ENCODE measurements at regions not wholly inside any gene's neighbourhood (a gene's known extent, or its start where the extent isn't known, plus 50 kb on each side); places are given as distances from the start of the nearest gene placed in this dataset.

DNA sequence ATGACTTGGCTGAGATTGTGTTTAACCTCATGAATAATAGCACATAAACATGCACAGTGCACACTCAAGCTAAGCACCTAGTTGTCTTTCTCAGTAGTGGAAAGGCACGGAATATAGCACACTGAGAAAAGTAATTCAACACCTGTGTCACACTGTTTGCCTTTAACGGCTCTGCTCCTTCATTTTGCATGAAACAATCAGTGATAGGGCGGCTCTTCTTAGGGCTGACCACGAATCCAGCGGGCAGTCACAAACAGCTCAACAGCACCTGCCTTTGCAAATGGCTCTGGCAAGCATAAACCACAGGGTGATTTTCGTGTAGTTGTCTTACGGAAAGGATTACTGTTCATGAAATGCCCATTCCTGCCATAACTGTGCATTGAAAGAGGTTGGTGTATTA, 954.0 kb upstream of the TENM3 start:
- H3K4ac ChIP-seq (ENCODE audit: low read depth, low read length): no peak overlapping the region
- BruUV-seq (replicated peaks): no TSS peak
- TF ChIP-seq CEBPB (IDR thresholded peaks at IDR 0.05; ENCODE audit: low read depth, low read length) (no peak), RFX5 (IDR thresholded peaks at IDR 0.05; ENCODE audit: low read depth, low read length) (no peak), SMC3 (IDR thresholded peaks at IDR 0.05; ENCODE audit: low read depth, low read length) (no peak), RAD21 (IDR thresholded peaks at IDR 0.05; ENCODE audit: low read length) (no peak), FOS (IDR thresholded peaks at IDR 0.05; ENCODE audit: low read depth, low read length) (no peak), BHLHE40 (IDR thresholded peaks at IDR 0.05; ENCODE audit: low read depth, low read length) (no peak), POLR2A (IDR thresholded peaks at IDR 0.05; ENCODE audit: low read depth, low read length) (no peak), RCOR1 (IDR thresholded peaks at IDR 0.05; ENCODE audit: insufficient replicate concordance, low read length) (no peak), NFE2L2 (IDR thresholded peaks at IDR 0.05; ENCODE audit: low read depth, low read length) (no peak)
- TF ChIP-seq, protein P1, sequence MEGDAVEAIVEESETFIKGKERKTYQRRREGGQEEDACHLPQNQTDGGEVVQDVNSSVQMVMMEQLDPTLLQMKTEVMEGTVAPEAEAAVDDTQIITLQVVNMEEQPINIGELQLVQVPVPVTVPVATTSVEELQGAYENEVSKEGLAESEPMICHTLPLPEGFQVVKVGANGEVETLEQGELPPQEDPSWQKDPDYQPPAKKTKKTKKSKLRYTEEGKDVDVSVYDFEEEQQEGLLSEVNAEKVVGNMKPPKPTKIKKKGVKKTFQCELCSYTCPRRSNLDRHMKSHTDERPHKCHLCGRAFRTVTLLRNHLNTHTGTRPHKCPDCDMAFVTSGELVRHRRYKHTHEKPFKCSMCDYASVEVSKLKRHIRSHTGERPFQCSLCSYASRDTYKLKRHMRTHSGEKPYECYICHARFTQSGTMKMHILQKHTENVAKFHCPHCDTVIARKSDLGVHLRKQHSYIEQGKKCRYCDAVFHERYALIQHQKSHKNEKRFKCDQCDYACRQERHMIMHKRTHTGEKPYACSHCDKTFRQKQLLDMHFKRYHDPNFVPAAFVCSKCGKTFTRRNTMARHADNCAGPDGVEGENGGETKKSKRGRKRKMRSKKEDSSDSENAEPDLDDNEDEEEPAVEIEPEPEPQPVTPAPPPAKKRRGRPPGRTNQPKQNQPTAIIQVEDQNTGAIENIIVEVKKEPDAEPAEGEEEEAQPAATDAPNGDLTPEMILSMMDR (conservative IDR thresholded peaks at IDR 0.05; ENCODE audit: low read depth, low read length): no peak
- TF ChIP-seq, protein P2, sequence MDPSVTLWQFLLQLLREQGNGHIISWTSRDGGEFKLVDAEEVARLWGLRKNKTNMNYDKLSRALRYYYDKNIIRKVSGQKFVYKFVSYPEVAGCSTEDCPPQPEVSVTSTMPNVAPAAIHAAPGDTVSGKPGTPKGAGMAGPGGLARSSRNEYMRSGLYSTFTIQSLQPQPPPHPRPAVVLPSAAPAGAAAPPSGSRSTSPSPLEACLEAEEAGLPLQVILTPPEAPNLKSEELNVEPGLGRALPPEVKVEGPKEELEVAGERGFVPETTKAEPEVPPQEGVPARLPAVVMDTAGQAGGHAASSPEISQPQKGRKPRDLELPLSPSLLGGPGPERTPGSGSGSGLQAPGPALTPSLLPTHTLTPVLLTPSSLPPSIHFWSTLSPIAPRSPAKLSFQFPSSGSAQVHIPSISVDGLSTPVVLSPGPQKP (IDR thresholded peaks at IDR 0.05; ENCODE audit: borderline replicate concordance, low read depth, low read length): no peak
- TF ChIP-seq, protein P3, sequence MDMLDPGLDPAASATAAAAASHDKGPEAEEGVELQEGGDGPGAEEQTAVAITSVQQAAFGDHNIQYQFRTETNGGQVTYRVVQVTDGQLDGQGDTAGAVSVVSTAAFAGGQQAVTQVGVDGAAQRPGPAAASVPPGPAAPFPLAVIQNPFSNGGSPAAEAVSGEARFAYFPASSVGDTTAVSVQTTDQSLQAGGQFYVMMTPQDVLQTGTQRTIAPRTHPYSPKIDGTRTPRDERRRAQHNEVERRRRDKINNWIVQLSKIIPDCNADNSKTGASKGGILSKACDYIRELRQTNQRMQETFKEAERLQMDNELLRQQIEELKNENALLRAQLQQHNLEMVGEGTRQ (IDR thresholded peaks at IDR 0.05; ENCODE audit: low read depth, low read length): no peak
- H2BK120ac ChIP-seq (ENCODE audit: low read depth, low read length): no peak overlapping the region
- H4K20me1 ChIP-seq (ENCODE audit: insufficient read depth, low read length): no peaks in the 10 kb centered on the region
- H3K36me3 ChIP-seq (ENCODE audit: control insufficient read depth, insufficient read depth, low read length): no peaks in the 10 kb centered on the region
- H2BK20ac ChIP-seq (ENCODE audit: low read depth, low read length): no peak overlapping the region
- DNase-seq (no peak), ATAC-seq (ENCODE audit: low read depth) (no peak)
- no peak overlapping the region for H3K14ac ChIP-seq (replicated peaks; ENCODE audit: low read depth, low read length)
- intact Hi-C loops (cut with micrococcal nuclease) (no loop called here), in situ Hi-C loops (cut with MboI; ENCODE audit: low sequenced_read_pairs) (no loop called here), dilution Hi-C loops (cut with HindIII; ENCODE audit: low sequenced_read_pairs, unreplicated experiment) (no loop called here)
- no peak overlapping the region for H4K5ac ChIP-seq (ENCODE audit: low read depth, low read length)
- H4K8ac ChIP-seq (ENCODE audit: low read depth in 2 of 2, low read length in 2 of 2): no peak overlapping the region
- no peak overlapping the region for H3K56ac ChIP-seq (ENCODE audit: extremely low read depth, insufficient read depth, low read length)
- H3K18ac ChIP-seq (ENCODE audit: low read depth, low read length): no peak overlapping the region
- no peak overlapping the region for H2AFZ ChIP-seq (replicated peaks; ENCODE audit: low read length, poor library complexity)
- no peaks in the 10 kb centered on the region for H3K9me3 ChIP-seq (ENCODE audit: control insufficient read depth, insufficient read depth, low read length)
- no peaks in the 10 kb centered on the region for H3K9me1 ChIP-seq (ENCODE audit: insufficient read depth, low read length)
- H3K27me3 ChIP-seq (ENCODE audit: control insufficient read depth, insufficient read depth, low read length): no peaks in the 10 kb centered on the region
- no peak overlapping the region for H3K4me2 ChIP-seq (ENCODE audit: low read depth, low read length)
- H2AK9ac ChIP-seq (replicated peaks; ENCODE audit: low read depth, low read length, poor library complexity): no peak overlapping the region
- H2BK15ac ChIP-seq (ENCODE audit: low read depth, low read length): no peak overlapping the region
- H3K79me1 ChIP-seq (ENCODE audit: low read depth in 1 of 2, low read length in 2 of 2): no peaks in the 10 kb centered on the region
- H3K27ac ChIP-seq (ENCODE audit: insufficient read depth, low read length): no peak overlapping the region
- H3K4me1 ChIP-seq (ENCODE audit: control insufficient read depth, insufficient read depth, low read length): no peaks in the 10 kb centered on the region
- H3K9ac ChIP-seq (ENCODE audit: low read depth, low read length): no peak overlapping the region
- no peak overlapping the region for H2AK5ac ChIP-seq (ENCODE audit: low read depth, low read length)
- ChIA-PET POLR2A (ENCODE audit: unreplicated experiment) (no interaction called here), CTCF (no interaction called here)
- no peak overlapping the region for H3K4me3 ChIP-seq (ENCODE audit: insufficient read depth, low read depth, low read length)
- H2BK5ac ChIP-seq (ENCODE audit: low read depth, low read length, poor library complexity, severe bottlenecking): no peak overlapping the region
- 80% methylated on average over 1 of the region's 7 CpGs; no CpG with 5 or more reads in 1 of the 2 experiments for WGBS, 2 experiments (ENCODE audit: extremely low coverage in 2 of 2, insufficient read length in 1 of 2)
- no peak overlapping the region for H4K91ac ChIP-seq (ENCODE audit: insufficient read depth, low read depth, low read length)
- H3K23ac ChIP-seq (ENCODE audit: low read depth, low read length): no peak overlapping the region

Data from IMR-90 (cell line).